GM10266 (cell line): ENCODE measurements at regions not wholly inside any gene's neighbourhood (a gene's known extent, or its start where the extent isn't known, plus 50 kb on each side); places are given as distances from the start of the nearest gene placed in this dataset.
"Not testable (repeated sequence)": the region's sequence is repeated elsewhere in the genome, so short reads cannot be mapped to it uniquely, and the experiment has no call there.

ENCODE experiments used
- DNase-seq: peaks from one replicate; pipeline ENCODE4 v3.0.0; 2012; ENCODE audit errors: extremely low spot score
- CTCF ChIP-seq: IDR thresholded peaks from 2 replicates; pipeline ENCODE4 v1.5.1; 2012; ENCODE audit warnings: mild to moderate bottlenecking, low read depth; ENCODE audit not compliant: control insufficient read depth, insufficient read depth; ENCODE audit errors: missing control alignments

- TF ChIP-seq CTCF: no peak
Observed at GRCh38 chr5:92674321-92674720, 906.7 kb downstream of the NR2F1-AS1 start.

GRCh38 chr5:92665506-92665905 is 915.5 kb downstream of the NR2F1-AS1 start:
- TF ChIP-seq CTCF: no peak
- DNase-seq: no peak

More at GRCh38 chr5:92674321-92674720, 906.7 kb downstream of the NR2F1-AS1 start:
- DNase-seq: no peak

DNA sequence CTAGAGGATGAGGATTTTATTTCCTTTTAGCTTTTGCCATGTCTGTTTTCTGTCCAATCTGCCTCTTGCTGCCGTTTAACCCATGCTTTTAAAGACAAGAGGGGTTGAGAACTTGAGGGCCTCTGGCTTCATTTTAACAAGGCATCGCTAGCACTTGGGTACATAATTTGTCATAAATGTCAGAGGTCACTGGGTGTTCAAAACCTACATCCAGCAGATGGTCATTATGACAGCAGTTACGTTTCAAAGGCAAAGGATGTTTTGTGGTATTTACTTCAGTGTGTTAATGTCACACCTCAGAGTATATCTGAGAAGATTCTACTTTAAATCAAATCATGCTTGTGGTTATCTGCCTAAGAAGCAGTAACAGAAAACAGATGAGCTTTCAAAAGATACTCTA is 918.3 kb downstream of the NR2F1-AS1 start:
- DNase-seq: no peak
- TF ChIP-seq CTCF: no peak

DNA sequence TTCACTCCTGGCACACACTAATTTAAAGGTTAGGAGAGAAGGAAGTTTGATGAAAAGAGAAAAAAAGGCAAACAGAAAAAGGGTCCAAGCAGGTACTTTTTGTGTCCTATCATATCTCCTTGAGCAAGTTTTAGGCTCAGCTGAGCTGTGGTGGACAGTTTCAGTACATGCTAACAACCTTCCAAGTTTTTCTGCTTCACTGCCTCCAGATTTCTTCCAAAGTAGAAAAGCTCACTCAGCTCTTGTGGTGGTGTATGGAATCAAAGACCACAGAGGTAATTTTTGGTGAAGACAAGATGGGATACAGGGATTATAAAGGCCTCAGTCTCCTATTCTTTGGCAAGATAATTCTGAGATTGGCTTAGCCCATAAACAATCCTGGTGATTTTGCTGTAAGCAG is 921.8 kb downstream of the NR2F1-AS1 start:
- no peak for TF ChIP-seq CTCF
- no peak for DNase-seq

DNA sequence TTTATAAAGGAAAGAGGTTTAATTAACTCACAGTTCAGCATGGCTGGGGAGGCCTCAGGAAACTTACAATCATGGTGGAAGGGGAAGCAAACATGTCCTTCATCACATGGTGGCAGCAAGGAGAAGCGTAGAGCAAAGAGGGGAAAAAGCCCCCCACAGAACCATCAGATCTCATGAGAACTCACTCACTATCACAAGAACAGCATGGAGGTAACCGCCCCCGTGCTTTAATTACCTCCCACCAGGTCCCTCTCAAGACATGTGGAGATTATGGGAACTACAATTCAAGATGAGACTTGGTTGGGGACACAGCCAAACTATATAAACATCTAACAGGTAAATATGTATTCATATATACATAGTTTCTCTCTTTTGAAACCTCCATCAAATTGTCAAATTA is 926.4 kb downstream of the NR2F1-AS1 start:
- DNase-seq: not testable (repeated sequence)

GRCh38 chr5:92653730-92654461 is 927.1 kb downstream of the NR2F1-AS1 start:
- no peak for DNase-seq
- no peak for TF ChIP-seq CTCF

- no peak for TF ChIP-seq CTCF
- no peak for DNase-seq
Observed at GRCh38 chr5:92652756-92653155, 928.3 kb downstream of the NR2F1-AS1 start.
